Stimulated activated CD4-positive, alpha-beta T cell treated with anti-CD3 and anti-CD28 coated beads, TNF-alpha, amount 100 ng/mL, for 24 hours (primary cell): ENCODE measurements at regions not wholly inside any gene's neighbourhood (a gene's known extent, or its start where the extent isn't known, plus 50 kb on each side); places are given as distances from the start of the nearest gene placed in this dataset.
A peak's percentile ranks its signal among the peaks of the same experiment; 100 is the strongest.
"Not testable (repeated sequence)": the region's sequence is repeated elsewhere in the genome, so short reads cannot be mapped to it uniquely, and the experiment has no call there.

ENCODE experiments used
- DNase-seq, 3 experiments: peaks; one replicate each; pipeline ENCODE4 v3.0.0-alpha.2; 2020; ENCODE audit warnings: low read depth in 3 of 3

- DNase-seq = not testable (repeated sequence)
Observed at GRCh38 chrX:3837958-3838643, 124.7 kb upstream of the PRKX start.

GRCh38 chrX:3837211-3837610 lies 123.8 kb upstream of the PRKX start:
- DNase-seq = not testable (repeated sequence)

GRCh38 chrX:3833761-3834542 lies 120.5 kb upstream of the PRKX start:
- DNase-seq = not testable (repeated sequence)

GRCh38 chrX:3830020-3830419 lies 116.6 kb upstream of the PRKX start:
- DNase-seq = not testable (repeated sequence)

DNA sequence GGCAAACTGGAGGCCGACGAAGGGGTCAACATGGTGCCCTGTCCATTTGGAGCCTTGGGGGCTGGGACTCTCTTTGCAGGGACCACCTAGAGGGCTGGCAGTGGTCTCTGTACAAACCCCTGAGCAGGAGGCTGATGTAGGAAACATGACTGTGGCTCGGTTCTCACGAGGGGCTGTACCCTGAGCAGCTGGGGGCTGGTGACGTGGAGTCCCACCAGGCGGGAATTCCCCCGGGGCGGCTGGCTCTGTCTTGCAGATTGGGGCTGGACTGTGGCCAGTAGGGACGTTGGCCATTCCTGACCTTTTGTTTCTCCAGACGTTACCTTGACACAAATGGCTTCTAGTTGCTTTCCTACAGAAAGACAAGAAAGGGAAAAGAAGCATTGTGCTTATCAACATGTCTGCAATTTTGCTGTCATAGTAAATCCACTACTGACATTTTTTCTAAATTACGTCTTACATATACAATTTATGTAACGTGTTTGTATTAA lies 115.6 kb upstream of the PRKX start:
- DNase-seq = not testable (repeated sequence)

DNA sequence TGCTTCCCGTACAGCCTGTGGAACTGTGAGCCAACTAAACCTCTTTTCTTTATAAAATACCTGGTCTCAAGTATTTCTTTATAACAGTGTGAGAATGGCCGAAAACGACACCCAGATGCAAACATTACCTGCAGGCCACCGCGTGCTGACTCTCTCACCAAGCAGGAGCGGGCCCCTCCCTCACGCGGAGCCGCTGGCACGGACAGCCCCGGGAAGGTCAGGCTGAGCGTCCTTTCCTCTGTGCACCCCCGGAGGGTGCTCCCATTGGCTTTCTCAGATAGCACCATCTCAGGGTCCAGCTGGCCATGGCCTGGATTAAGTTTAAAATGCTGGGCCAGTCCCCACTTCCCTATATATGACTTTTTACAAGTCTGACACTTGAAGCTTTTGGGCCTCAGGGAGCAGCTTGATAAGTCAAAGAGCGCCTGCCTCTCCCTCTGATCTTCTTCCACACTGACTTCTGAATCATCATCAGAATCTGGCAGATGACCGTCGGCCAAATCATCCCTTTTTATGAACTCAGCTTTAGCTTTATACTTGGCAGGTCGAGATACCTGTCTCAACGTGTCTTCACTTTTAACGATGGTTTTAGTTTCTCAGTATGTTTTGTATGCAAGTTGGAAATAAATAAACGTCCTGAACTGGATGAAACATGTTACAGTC lies 115.1 kb upstream of the PRKX start:
- DNase-seq = not testable (repeated sequence)

DNA sequence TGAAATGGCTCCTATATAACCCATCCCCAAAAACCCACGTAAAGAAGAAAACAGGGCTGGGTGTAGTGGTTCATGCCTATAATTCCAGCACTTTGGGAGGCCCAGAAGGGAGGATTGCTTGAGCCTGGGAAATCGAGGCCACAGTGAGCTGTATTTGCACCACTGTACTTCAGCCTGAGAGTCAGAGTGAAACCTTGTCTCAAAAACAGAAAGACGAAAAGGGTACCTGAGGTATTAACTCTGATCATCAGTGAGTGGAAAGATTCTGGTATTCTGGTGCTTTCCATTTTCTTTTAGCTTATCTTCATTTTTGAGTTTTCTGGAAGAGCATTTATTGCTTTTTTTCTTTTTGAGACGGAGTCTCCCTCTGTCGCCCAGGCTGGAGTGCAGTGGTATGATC lies 110.6 kb upstream of the PRKX start:
- not testable (repeated sequence) for DNase-seq

GRCh38 chrX:3820167-3820566 lies 106.7 kb upstream of the PRKX start:
- DNase-seq = no peak

- not testable (repeated sequence) for DNase-seq
Observed at GRCh38 chrX:3817480-3817879, 104.0 kb upstream of the PRKX start.

DNA sequence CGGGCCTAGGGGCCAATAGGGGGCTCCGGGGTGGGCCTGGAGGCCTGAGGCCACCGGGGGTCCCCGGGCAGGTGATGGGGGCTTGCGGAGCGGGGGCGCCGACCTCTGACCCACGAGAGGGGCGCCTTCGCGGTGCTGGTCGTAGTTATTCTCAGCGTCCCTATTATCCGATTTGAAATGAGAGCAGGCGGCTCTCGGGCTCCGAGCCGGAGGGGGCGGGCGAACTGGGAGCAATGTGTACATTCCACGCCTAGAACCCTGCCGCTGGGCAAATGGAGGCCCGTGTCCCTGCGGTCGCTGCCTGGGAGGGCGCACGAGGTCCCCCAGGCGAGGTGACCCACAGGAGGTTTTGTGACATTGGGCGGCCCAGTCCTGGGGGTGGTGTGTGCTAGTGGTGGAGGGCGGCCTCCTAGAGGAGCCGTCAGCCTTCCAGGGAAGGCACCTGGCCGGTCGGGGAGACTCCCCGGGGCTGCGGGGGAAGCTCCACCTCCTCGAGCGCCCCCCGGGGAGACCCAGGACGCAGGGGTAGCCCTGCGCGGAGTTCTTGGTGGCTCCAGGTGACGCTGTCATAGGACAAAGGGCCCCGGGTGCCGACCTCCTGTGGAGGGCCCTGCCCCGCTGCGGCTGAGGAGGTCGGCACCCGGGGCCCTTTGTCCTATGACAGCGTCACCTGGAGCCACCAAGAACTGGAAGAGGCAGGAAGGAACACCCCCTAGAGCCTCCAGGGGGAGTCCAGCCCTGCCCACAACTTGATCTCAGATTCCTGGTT lies 102.6 kb upstream of the PRKX start:
- peak in 1 of 3 experiments; percentile 27 for DNase-seq

DNA sequence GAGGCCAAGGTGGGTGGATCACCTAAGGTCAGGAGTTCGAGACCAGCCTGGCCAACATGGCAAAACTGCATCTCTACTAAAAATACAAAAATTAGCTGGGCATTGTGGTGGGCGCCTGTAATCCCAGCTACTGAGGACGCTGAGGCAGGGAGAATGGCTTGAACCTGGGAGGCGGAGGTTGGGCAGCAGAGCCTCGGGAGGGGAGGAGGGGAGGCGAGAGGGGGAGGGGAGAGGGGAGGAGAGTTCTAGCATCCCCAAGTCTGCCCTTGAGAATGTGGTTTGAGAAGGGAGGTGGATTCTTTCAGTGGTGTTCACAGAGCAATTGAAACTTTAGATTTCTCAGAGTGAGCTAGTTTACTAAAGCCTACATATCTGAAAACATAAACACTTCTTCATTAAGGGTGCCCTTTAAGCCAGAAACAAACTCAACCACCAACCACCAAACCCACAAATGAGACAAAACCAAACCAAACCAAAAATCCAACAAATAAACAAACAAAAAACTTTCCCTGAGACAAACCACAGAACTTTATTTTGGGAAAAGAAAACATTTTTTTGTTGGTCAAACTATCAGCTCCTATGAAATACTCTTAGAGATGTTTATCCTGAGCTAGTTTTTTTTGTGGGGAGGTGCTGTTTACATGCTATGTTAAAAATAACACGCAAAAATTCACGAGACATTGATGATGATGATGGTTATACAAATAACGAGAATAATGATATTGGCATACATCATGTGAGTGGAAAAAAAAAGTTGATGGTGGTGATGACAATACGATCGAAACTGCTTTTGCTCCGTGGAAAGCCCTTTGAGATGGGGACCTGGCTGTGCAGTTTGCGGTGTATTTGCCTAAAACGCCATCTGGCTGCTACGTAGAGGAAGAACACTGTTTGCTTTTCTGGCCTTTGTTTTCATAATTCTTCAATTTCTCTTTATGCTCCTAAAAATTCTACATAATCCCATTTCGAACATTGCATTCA lies 98.2 kb upstream of the PRKX start:
- DNase-seq = peak in 2 of 3 experiments; percentile 13 to 34

- no peak for DNase-seq
Observed at GRCh38 chrX:3807906-3808305, 94.5 kb upstream of the PRKX start.

- no peak for DNase-seq
Observed at GRCh38 chrX:3806630-3807029, 93.2 kb upstream of the PRKX start.

DNA sequence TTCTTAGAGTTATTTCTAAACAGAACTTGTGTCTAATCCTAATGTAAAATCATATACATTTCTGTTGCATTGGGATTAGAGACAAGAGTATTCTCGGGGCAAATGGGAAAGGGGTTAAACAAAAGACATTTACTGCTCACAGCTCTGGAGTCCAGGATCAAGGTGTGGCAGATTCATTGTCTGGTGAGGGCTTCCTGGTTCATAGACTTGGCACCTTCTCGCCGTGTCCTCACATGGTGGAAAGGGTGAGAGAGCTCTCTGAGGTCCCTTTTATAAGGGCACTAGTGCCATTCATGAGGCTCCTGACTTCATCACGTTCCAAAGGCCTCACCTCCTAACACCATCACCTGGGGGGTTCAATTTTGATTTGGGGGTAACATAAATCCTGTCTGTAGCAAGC lies 90.3 kb upstream of the PRKX start:
- no peak for DNase-seq

- DNase-seq = no peak
Observed at GRCh38 chrX:3803305-3803704, 89.9 kb upstream of the PRKX start.

DNA sequence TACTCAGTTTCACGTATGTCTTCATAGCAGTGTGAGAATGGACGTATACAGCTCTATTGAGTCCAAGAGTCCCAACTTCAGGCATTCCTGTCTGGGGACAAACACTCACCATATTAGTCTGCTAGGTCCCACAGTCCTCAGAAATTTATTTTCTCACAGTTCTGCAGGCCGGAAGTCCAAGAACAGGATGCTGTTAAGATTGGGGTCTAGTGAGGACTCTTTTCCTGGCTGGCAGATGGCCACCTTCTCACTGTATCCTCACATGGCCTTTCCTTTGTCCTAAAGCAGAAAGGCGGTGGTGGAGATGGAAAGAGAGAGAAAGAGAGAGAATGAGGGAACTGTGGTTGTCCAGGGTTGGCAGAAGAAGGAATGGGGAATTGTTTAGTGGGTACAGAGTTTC lies 82.0 kb upstream of the PRKX start:
- DNase-seq = not testable (repeated sequence)

DNA sequence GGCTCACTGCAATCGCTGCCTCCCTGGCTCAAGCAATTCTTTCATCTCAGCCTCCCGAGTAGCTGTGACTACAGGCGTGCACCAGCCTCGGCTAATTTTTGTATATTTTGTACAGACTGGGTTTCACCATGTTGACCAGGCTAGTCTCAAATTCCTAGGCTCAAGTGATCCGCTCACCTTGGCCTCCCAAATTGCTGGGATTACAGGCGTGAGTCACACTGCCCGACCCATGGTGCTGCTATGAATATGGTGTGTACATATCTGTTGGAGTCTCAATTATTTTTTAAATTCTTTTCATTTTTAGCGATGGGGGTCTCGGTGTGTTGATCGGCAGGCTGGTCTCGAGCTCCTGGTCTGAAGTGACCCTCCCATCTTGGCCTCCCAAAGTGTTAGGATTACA lies 78.0 kb upstream of the PRKX start:
- DNase-seq = no peak

DNA sequence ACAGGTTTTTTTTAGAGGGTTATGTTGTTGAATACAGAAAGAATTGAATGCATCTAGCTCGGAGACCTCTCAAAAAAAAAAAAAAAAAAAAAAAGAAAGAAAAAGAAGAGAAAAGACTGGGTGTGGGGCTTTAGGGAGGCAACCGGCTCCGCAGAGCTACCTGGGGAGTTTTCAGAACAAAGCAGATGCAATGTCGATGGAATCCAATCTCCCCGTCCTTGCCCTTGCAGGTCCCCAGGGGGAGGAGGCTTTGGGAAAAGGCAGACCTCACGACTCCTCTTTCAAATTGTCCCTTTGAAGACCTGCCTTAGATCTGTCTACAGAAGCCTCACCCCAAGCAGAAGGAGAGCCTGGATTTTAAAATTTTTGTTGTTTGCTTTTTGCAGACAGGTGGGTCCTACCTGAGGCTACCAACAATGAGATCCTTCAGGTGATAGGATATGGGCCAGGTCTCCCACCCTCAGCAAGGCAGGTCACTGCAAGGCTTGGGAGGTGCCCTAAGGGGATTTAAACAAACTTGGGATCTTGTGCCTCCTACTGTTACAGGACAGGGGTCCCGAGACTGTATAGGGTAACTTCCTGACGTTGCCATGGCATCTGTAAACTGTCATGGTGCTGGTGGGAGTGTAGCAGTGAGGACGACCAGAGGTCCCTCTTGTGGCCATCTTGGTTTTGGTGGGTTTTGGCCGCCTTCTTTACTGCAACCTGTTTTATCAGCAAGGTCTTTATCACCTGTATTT lies 75.2 kb upstream of the PRKX start:
- DNase-seq = no peak

DNA sequence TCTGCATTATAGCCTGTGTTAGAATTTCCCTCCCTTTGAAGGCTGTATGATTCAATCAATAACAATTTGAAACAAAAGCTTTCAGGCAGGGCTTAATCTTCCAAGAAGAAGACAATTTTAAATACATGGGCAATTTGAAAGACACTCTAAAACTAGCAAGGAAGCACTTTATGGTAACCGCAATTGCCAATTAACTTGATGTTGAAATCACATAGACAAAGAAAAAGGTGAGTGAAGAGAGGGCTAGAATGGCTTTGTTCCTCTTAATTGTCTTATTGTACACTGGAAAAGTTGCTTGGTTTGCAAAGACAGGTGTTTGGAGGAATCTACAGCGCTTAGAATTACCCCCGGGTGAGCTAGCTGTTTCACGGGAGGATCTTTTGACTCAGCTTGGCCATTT lies 74.4 kb upstream of the PRKX start:
- DNase-seq = no peak

GRCh38 chrX:3785822-3786221 lies 72.4 kb upstream of the PRKX start:
- not testable (repeated sequence) for DNase-seq
